ENCODE measurements at regions not wholly inside any gene's neighbourhood (a gene's known extent, or its start where the extent isn't known, plus 50 kb on each side); places are given as distances from the start of the nearest gene placed in this dataset.

- TF ChIP-seq CTCF (conservative IDR thresholded peaks at IDR 0.05) (no peak), EZH2 (IDR thresholded peaks at IDR 0.05; ENCODE audit: low read depth) (no peak)
Measured at GRCh38 chr15:62896969-62897486, 145.5 kb upstream of the TPM1 start.
